ENCODE measurements at regions not wholly inside any gene's neighbourhood (a gene's known extent, or its start where the extent isn't known, plus 50 kb on each side); places are given as distances from the start of the nearest gene placed in this dataset.
"Not testable (repeated sequence)": the region's sequence is repeated elsewhere in the genome, so short reads cannot be mapped to it uniquely, and the experiment has no call there.

- no peak for DNase-seq
Observed at GRCh38 chr9:7340451-7340850, 459.1 kb downstream of the DMAC1 start.

GRCh38 chr9:7338586-7339281 lies 460.8 kb downstream of the DMAC1 start:
- DNase-seq = no peak

- DNase-seq = no peak
Observed at GRCh38 chr9:7336356-7337065, 463.1 kb downstream of the DMAC1 start.

DNA sequence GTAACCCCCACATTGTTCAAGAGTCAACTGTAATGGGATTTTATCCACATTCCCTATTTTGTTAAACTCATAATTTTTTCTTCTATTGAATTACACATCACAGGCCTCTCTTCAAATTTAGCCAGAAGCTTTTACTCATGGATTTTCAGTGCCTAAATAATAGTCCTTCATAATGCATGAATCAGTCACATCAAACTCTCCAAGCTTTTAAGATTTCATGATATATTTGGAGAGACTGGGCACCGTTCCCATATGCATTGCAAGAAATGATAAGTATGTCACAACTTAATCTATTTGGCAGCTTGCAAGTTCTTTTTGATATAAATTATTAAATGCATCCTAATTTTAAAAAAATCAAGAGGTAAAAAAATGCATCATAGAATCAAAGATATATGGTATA lies 465.9 kb downstream of the DMAC1 start:
- DNase-seq = no peak

DNA sequence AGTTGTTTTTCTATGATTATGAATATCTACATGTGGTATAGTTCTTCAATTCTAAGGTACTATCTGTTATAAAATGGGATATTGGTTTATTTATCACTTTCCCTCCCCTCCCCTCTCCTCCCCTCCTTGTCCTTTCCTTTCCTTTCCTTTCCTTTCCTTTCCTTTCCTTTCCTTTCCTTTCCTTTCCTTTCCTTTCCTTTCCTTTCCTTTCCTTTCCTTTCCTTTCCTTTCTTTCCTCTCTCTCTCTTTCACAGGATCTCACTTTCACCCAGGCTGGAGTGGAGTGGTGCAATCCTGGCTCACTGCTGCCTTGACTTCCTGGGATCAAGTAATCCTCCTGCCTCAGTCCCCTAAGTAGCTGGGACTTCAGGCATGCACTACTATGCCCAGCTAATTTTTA lies 466.8 kb downstream of the DMAC1 start:
- no peak for DNase-seq

- no peak for DNase-seq
Observed at GRCh38 chr9:7328453-7328852, 471.1 kb downstream of the DMAC1 start.

GRCh38 chr9:7325995-7326394 lies 473.6 kb downstream of the DMAC1 start:
- DNase-seq = no peak

DNA sequence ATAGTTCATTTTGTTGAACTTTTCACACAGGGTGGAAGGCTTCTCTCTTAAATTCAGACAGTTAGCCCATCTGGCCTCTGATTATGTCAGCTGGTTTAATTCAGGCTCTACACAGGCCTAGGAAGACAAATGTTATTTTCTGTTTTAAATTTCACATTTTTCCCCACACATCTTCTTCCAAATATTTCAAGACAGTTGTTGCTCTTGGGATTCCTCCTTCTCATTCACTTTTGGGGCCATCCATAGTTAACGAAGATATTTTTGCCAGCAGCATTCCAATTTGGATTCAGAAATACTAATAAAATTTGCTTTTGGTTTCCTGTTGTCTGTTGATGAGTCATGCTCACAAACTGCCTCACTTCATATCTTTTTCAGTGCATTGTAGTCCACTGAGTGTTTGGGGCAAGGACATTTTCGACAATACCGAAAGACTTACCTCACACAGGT lies 475.4 kb downstream of the DMAC1 start:
- no peak for DNase-seq

DNA sequence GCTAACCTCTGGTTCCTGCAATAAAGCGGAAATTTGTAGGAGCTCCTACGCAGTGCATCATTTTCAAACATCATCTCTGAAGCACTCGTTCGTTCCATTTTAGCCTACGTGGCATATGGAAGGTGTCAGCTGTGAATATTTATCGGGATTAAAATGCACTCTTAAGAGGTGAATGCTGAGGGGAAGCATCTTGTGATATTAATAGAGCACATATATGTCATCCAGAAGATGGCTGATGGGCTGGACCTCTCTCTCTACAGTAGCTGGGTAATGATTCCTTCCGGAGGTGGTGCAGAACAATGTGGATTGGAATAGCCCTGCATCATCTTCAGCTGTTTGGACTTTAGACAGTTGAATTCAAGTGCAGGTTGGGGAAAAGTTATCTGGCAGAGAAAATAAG lies 478.7 kb downstream of the DMAC1 start:
- no peak for DNase-seq

GRCh38 chr9:7320139-7320538 lies 479.4 kb downstream of the DMAC1 start:
- no peak for DNase-seq

GRCh38 chr9:7318920-7319319 lies 480.7 kb downstream of the DMAC1 start:
- no peak for DNase-seq

- DNase-seq = no peak
Observed at GRCh38 chr9:7316967-7317366, 482.6 kb downstream of the DMAC1 start.

DNA sequence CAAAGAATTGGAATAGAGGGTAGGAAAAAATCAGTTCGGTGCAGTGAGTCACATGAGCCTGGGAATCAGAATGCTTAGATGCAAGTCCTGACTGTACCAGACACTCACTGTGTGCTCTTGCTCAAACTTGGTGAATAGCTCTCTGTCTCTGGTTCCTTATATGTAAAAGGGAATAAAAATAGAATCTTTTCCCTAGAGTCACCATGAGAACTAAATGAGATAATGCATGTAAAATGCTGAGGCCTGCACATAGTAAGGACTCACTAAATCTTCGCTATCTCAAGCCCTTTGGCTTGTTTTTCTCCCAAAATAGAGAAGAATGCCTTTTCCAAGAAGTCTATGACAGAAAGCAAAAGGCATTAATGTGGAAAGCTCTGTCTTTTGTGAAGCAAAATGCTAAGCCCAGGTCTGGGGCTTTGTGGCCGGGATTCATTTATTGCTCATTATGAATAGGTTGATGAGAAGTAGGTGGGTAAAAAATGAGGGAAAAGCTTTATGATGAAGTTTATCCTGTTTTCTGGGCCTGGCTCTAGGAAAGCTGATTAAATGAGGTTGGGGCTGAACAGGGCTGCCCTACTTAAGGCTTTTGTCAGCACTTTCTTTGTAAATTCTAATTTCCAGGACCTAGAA lies 483.3 kb downstream of the DMAC1 start:
- no peak for DNase-seq

GRCh38 chr9:7315746-7316145 lies 483.8 kb downstream of the DMAC1 start:
- DNase-seq = no peak

DNA sequence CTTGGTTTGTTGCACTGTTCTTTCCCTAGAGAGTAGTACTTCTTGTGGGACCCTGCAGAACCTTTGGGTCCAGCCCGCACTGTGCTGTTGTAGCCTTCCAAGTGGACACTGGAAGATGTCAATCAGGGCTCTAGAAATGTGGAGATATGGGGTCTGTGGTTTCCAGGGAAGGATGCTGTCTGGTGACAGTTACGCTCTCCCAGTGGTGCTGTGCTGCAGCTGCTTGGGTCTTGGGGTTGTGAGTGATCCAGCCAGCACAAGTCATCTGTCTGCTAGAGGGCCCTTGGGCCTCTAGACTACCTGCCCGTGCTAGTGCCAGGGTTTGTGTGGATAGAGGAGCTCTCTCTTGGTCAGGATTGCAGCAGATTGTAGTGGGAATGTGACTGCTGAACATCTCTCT lies 484.5 kb downstream of the DMAC1 start:
- DNase-seq = no peak

- no peak for DNase-seq
Observed at GRCh38 chr9:7313389-7313788, 486.2 kb downstream of the DMAC1 start.

DNA sequence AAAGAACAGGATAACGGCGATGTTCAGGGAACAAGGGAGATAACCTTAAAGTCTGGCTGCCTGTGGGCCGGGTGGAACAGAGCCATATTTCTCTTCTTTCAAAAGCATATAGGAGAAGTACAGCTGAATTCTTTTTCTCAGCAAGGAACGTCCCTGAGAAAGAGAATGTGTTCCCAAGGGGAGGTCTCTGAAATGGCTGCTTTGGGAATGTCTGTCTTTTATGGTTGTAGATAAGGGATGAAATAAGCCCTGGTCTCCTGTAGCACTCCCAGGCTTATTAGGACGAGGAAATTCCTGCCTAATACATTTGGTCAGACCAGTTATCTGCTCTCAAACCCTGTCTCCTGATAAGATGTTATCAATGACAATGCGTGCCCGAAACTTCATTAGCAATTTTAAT lies 490.5 kb downstream of the DMAC1 start:
- not testable (repeated sequence) for DNase-seq

DNA sequence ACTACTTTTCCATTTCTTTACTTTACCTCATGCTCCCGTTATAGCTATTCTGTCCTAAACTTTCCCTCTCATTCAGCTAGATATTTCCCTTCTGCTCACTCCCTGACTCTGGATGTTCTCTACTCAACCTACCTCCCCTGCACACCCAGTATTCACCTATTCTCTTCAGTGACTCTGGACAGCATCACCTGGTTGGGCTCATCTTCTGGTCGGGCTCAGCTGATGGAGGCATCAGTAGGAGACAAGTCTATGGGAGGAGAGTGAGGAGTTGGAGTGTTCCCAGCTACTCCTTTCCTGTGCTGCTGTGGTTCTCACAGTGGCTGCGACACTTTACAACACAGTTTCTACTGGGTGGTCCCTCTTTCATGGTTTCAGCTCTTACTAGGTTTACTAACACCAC lies 493.9 kb downstream of the DMAC1 start:
- DNase-seq = no peak

- DNase-seq = no peak
Observed at GRCh38 chr9:7304627-7304995, 495.0 kb downstream of the DMAC1 start.

DNA sequence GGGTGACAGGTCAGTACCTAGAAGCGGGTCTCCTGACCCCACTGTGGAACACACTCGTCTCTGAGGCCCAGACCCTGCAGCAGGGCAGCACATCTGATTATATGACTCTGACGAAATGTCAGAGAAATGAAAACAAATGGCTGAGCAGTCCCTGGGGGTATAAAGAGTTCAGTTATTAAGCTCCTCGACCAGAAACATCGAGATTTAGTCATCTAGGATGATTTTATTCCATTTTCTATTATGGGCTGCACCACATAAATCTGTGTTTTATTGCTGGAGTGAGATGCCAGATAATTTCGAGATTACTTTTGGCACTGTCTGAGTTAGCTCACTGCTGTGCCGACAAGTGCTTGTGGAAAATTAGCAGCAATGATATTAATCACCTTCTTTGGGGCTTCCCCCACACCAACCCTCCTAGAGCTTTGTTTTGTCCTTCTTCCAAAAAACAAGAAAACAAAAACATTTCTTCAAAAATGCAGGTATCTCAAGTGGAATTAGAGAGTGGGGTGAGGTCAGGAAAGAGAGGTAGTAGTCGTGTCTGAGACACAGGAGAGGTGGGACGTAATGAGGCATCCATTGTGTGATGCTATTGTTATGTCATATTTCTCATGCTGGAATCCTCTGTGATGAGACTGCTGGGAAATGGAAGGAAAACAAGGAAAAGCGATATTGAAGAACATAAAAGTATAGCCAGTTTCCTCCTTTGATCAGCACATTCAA lies 495.5 kb downstream of the DMAC1 start:
- no peak for DNase-seq

- no peak for DNase-seq
Observed at GRCh38 chr9:7300484-7300883, 499.1 kb downstream of the DMAC1 start.

- DNase-seq = no peak
Observed at GRCh38 chr9:7298123-7298522, 501.5 kb downstream of the DMAC1 start.

DNA sequence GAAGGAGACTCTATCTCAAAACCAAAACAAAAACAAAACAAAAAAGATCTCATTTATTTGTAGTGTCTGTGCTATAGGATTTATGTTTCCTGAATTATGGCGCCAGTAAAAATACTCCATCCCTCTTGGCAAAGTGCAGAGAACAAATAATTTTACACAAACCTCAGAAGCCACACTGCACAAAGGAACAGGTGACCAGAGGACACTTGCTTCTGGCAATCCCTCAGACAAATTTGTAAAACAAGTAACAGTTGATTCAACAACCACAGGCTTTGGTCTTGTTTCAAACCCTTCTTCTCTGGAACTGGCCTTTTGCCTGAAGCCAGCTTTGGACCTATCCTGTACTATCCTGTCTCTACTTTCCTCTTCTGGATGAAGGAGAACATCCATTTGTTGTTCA lies 502.1 kb downstream of the DMAC1 start:
- DNase-seq = no peak
